Mucosa of rectum (tissue), 2 donors: ENCODE measurements at regions not wholly inside any gene's neighbourhood (a gene's known extent, or its start where the extent isn't known, plus 50 kb on each side); places are given as distances from the start of the nearest gene placed in this dataset.
"Not testable (repeated sequence)": the region's sequence is repeated elsewhere in the genome, so short reads cannot be mapped to it uniquely, and the experiment has no call there.

Source experiments
- H3K27ac ChIP-seq, 2 donors: one replicate each; pipeline ENCODE4 v1.7.0; 2013; ENCODE audit warnings: inconsistent platforms in 2 of 2, low read depth in 2 of 2, low read length in 2 of 2
- H3K27me3 ChIP-seq, 2 donors: one replicate each; pipeline ENCODE4 v1.7.0; 2013; ENCODE audit warnings: low read length in 2 of 2; ENCODE audit not compliant: control insufficient read depth in 2 of 2, insufficient read depth in 2 of 2
- H3K36me3 ChIP-seq, 2 donors: one replicate each; pipeline ENCODE4 v1.7.0; 2013; ENCODE audit warnings: low read length in 2 of 2; ENCODE audit not compliant: control insufficient read depth in 2 of 2, insufficient read depth in 2 of 2
- H3K4me1 ChIP-seq, 2 donors: one replicate each; pipeline ENCODE4 v1.7.0; 2013; ENCODE audit warnings: low read length in 2 of 2, mild to moderate bottlenecking in 1 of 2; ENCODE audit not compliant: control insufficient read depth in 2 of 2, insufficient read depth in 2 of 2
- H3K4me3 ChIP-seq, 2 donors: one replicate each; pipeline ENCODE4 v1.7.0; 2013; ENCODE audit warnings: low read length in 2 of 2
- H3K9ac ChIP-seq, 2 donors: one replicate each; pipeline ENCODE4 v1.7.0; 2013; ENCODE audit warnings: low read length in 2 of 2, low read depth in 1 of 2, mild to moderate bottlenecking in 1 of 2
- H3K9me3 ChIP-seq, 2 donors: one replicate each; pipeline ENCODE4 v1.7.0; 2013; ENCODE audit warnings: low read length in 2 of 2; ENCODE audit not compliant: control insufficient read depth in 2 of 2
- donor health status: healthy.
- donor health status: Normal muscosa, but diverticular disease.

- Histone ChIP-seq H3K9ac (no peak overlapping the region), H3K27ac (no peak overlapping the region), H3K4me1 (peaks cover 0 to 2% of the 10 kb centered on the region in 2 donors), H3K9me3 (peaks cover 0 to 2% of the 10 kb centered on the region in 2 donors), H3K27me3 (no peaks in the 10 kb centered on the region), H3K36me3 (no peaks in the 10 kb centered on the region), H3K4me3 (no peak overlapping the region)
These were observed 619.2 kb downstream of the IRS1 start for GRCh38 chr2:226180281-226180884.

DNA sequence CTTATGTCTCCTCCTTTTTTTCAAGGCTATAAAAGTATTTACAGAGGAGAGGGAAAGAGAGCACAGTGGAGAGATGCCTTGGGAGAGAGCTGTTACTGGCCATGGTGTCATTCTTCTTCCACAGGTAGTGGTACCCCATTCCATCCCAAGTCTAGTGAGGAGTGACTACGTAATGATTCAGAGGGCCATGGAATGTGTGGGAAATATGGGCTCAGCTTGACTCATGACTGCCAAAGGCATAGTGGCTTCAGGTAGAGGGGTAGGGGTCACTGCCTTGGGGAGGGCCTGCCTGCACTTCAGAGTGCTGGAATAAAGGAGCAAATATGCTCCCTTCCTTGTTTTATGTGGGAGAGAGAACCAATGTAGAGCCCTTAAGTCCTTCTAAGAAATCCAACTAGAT, 620.6 kb downstream of the IRS1 start:
- Histone ChIP-seq H3K9me3 (peaks cover 0 to 2% of the 10 kb centered on the region in 2 donors), H3K9ac (no peak overlapping the region), H3K36me3 (no peaks in the 10 kb centered on the region), H3K4me1 (no peaks in the 10 kb centered on the region), H3K4me3 (no peak overlapping the region), H3K27me3 (no peaks in the 10 kb centered on the region), H3K27ac (no peak overlapping the region)

GRCh38 chr2:226176283-226176984, 623.2 kb downstream of the IRS1 start:
- Histone ChIP-seq H3K27ac (no peak overlapping the region), H3K27me3 (no peaks in the 10 kb centered on the region), H3K36me3 (no peaks in the 10 kb centered on the region), H3K9ac (no peak overlapping the region), H3K9me3 (peaks cover 0 to 2% of the 10 kb centered on the region in 2 donors), H3K4me1 (no peaks in the 10 kb centered on the region), H3K4me3 (no peak overlapping the region)

- no peak overlapping the region for H3K9ac ChIP-seq
- H3K36me3 ChIP-seq, result no peaks in the 10 kb centered on the region
- no peak overlapping the region for H3K4me3 ChIP-seq
- H3K27ac ChIP-seq, result no peak overlapping the region
- no peaks in the 10 kb centered on the region for H3K27me3 ChIP-seq
- H3K4me1 ChIP-seq, result no peaks in the 10 kb centered on the region
- peaks cover 0 to 2% of the 10 kb centered on the region in 2 donors for H3K9me3 ChIP-seq
These were observed 625.2 kb downstream of the IRS1 start for GRCh38 chr2:226174390-226174789.

GRCh38 chr2:226172939-226173338, 626.7 kb downstream of the IRS1 start:
- H3K4me3 ChIP-seq, result no peak overlapping the region
- H3K4me1 ChIP-seq, result no peaks in the 10 kb centered on the region
- H3K9me3 ChIP-seq, result no peaks in the 10 kb centered on the region
- no peak overlapping the region for H3K9ac ChIP-seq
- H3K36me3 ChIP-seq, result no peaks in the 10 kb centered on the region
- H3K27me3 ChIP-seq, result no peaks in the 10 kb centered on the region
- no peak overlapping the region for H3K27ac ChIP-seq

DNA sequence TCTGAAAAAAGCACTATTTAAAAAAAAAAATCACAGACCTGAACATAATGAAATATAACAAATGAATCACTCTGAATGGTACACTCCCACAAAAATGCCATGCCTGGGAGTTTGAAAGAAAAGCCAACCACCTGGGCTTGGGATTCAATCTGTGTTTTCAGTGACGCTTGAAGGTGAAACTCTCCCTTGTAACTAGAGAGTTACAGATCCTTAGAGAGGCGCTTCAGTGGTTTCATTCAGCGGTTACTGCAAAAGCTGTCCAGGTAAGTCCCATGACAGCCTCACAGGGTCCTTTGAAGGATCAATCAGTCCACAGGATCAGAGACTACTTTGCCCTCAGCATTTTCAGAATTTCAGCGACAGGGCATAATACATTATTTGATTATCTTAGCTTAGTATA, 627.3 kb downstream of the IRS1 start:
- H3K27ac ChIP-seq, result no peak overlapping the region
- H3K4me3 ChIP-seq, result no peak overlapping the region
- no peaks in the 10 kb centered on the region for H3K27me3 ChIP-seq
- no peaks in the 10 kb centered on the region for H3K36me3 ChIP-seq
- no peaks in the 10 kb centered on the region for H3K9me3 ChIP-seq
- no peaks in the 10 kb centered on the region for H3K4me1 ChIP-seq
- H3K9ac ChIP-seq, result no peak overlapping the region

GRCh38 chr2:226169751-226170581, 629.7 kb downstream of the IRS1 start:
- H3K27ac ChIP-seq, result no peak overlapping the region
- H3K9ac ChIP-seq, result no peak overlapping the region
- H3K4me1 ChIP-seq, result no peaks in the 10 kb centered on the region
- no peaks in the 10 kb centered on the region for H3K27me3 ChIP-seq
- no peaks in the 10 kb centered on the region for H3K9me3 ChIP-seq
- no peak overlapping the region for H3K4me3 ChIP-seq
- H3K36me3 ChIP-seq, result no peaks in the 10 kb centered on the region

- H3K27ac ChIP-seq, result no peak overlapping the region
- H3K9me3 ChIP-seq, result no peaks in the 10 kb centered on the region
- no peak overlapping the region for H3K9ac ChIP-seq
- H3K36me3 ChIP-seq, result no peaks in the 10 kb centered on the region
- H3K4me1 ChIP-seq, result no peaks in the 10 kb centered on the region
- no peaks in the 10 kb centered on the region for H3K27me3 ChIP-seq
- no peak overlapping the region for H3K4me3 ChIP-seq
These were observed 631.0 kb downstream of the IRS1 start for GRCh38 chr2:226168496-226169160.

DNA sequence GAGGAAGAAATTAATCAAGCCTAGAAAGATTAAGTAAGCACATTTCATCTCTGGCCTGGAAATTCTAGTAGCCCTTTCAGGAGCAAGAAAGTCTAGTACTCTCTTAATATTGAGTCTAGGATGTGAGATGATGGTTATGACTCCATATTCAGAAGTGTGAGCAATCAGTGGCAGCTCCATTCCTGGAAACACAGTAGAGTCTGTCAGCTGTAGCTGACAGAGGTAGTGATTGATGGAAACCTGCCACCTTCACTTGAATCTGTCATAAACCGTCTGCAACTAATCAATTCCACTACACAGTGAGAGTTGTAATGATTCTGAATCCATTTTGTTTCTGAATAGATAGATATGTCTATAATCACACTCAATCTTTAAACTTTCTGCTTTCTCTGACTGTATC, 635.1 kb downstream of the IRS1 start:
- no peaks in the 10 kb centered on the region for H3K4me1 ChIP-seq
- no peaks in the 10 kb centered on the region for H3K27me3 ChIP-seq
- H3K36me3 ChIP-seq, result no peaks in the 10 kb centered on the region
- no peak overlapping the region for H3K9ac ChIP-seq
- no peak overlapping the region for H3K27ac ChIP-seq
- H3K9me3 ChIP-seq, result no peaks in the 10 kb centered on the region
- no peak overlapping the region for H3K4me3 ChIP-seq

DNA sequence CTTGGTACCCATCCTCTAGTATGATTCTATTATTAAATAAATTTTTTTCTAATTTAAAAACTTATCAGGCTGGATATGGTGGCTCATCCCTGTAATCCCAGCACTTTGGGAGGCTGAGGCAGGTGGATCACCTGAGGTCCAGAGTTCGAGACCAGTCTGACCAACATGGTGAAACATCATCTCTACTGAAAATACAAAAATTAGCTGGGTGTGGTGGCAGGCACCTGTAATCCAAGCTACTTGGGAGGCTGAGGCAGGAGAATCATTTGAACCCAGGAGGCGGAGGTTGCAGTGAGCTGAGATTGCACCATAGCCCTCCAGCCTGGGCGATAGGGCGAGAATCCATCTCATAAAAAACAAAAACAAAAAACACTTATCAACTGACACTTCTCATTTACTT, 639.0 kb downstream of the IRS1 start:
- not testable (repeated sequence) for H3K27ac ChIP-seq, H3K4me3 ChIP-seq, H3K27me3 ChIP-seq, H3K9me3 ChIP-seq, H3K9ac ChIP-seq, H3K4me1 ChIP-seq, H3K36me3 ChIP-seq
